SHP77 (cell line): ENCODE measurements at regions not wholly inside any gene's neighbourhood (a gene's known extent, or its start where the extent isn't known, plus 50 kb on each side); places are given as distances from the start of the nearest gene placed in this dataset.
"Not testable (repeated sequence)": the region's sequence is repeated elsewhere in the genome, so short reads cannot be mapped to it uniquely, and the experiment has no call there.

Source experiments
- DNase-seq, 2 experiments: peaks; one replicate each; lab custom pipeline; 2025; lab: John Stamatoyannopoulos, UW

DNA sequence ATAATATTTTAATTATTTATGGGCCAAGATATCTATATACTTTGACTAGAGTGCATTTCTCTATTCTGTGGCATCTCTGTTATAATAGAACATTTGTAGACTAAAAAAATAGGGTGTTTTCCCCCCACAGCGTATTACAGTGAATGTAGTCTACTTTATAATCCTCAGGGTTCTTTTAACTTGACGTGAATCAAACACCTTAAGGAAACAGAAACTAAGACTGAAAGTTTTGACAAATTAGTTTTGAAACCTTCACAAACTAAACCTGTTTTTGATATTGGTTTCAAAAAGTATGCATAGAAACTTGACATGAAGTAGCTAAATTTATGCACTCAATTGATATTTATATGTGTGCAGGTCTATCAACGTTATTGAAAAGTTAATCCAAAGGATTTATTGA, 1963.1 kb upstream of the TENM3 start:
- no peak for DNase-seq

DNA sequence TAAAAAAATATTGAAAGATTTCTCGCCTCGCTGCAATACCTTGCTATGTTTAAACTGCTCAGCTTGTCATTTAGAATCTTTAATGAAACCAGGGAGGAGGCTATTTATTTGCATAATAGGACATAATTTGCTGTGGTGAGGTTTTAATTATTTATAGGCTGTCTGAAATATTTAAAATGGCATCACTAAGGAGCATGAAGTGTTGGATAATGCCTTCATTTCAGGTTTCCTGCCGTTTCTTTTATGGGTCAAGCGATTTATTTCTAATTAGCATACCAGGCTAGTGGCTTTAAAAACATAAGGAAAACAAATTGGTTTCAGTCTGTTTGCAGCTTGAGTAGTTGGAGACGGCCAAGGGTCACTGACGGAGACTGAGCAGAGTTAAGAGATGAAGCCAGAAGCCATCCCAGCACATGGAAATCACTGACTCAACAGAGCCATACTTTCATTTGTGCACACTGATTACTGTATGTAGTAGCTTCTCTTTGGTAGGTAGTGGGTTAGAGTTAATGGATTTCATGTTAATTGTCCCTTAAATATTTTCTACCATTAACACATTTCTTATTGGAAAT, 1962.4 kb upstream of the TENM3 start:
- DNase-seq: no peak

DNA sequence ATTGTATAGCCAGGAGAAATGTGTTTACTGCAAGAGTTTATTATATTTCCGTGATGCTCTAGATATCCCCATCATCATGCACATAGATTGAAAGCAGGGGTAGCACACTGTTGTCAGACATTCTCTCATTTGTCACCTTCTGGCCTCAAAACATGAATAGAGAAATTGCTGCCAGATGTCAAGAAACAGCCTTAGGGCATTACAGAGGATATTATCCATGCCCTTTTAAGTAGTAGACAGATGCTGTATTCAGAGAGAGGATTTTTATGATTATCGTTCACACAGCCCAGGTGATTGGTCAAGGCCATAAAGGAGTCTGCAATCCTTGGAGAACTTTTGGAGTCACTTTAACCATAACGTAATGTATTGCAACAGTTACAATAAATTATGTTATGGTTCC, 1961.5 kb upstream of the TENM3 start:
- no peak for DNase-seq

DNA sequence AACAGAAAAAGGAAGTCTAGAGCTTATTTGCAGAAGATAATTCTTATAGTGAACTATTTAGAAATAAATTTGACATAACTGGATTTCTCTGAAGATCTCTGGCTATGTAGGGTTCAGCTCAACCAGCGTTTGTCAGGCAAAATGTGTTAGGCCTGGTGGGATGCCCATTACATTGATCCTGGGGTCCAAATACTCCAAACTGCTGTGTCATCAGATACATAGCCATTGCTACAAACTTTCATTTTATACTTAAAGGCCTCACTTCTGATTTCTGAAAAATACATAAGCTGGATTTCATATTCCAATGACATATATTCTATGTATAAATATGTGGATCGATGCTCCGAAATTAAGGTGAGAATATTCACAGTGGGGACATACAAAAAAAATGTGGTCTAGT, 1958.9 kb upstream of the TENM3 start:
- DNase-seq: no peak

GRCh38 chr4:180285796-180286195, 1957.4 kb upstream of the TENM3 start:
- no peak for DNase-seq

GRCh38 chr4:180292339-180292738, 1950.9 kb upstream of the TENM3 start:
- DNase-seq: no peak

- no peak for DNase-seq
Measured at GRCh38 chr4:180296036-180296599, 1947.1 kb upstream of the TENM3 start.

DNA sequence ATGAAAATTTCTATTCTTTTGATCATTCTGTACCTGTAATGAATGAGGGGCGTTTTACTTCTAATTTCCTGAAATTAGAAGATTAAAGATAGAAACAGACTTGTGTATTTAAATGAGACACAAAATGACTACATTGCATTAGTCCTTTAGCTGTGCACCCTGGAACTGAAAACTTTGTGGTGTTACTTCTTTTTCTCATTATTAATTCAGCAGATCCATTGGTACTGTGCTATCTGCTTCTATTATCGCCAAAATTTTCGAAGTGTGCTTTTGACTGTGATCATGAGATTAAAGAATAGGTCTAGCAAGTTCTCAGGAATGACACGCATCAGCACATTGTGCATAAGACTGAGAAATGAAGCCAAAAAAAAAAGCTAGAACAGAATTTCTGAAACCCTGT, 1938.9 kb upstream of the TENM3 start:
- no peak for DNase-seq

DNA sequence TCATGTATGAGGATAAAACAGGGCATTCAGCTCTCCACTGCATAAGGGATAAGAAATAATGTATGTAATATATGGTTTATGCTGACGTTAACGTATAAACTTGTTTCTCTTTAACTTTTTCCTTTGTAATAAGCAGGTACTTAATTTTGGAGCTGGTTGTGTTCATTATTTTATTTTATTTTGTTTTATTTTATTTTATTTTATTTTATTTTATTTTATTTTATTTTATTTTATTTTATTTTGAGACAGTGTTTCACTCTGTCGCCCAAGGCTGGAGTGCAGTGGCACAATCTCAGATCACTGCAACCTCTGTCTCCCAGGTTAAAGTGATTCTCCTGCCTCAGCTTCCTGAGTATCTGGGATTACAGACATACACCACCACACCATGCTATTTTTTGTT, 1932.6 kb upstream of the TENM3 start:
- no peak for DNase-seq

DNA sequence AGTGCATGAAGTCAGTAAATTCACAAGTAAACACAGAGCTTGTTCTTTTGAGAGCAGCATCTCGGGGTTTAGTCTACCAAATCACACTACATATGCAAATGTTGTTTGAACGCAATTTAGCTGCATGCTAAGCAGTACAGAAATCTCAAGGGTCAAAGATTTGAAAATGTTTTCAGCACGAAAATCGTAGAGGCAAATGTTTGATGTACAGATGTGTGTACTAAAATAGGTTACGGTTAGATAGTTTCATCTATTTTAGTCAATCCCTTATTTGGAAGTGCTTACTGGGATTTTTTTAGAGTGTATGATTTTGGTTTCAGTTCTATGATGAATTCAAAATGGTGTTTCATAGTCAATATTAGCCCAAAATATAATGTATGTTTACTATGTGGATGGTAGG, 1928.2 kb upstream of the TENM3 start:
- DNase-seq: no peak

GRCh38 chr4:180330521-180330920, 1912.7 kb upstream of the TENM3 start:
- no peak for DNase-seq

DNA sequence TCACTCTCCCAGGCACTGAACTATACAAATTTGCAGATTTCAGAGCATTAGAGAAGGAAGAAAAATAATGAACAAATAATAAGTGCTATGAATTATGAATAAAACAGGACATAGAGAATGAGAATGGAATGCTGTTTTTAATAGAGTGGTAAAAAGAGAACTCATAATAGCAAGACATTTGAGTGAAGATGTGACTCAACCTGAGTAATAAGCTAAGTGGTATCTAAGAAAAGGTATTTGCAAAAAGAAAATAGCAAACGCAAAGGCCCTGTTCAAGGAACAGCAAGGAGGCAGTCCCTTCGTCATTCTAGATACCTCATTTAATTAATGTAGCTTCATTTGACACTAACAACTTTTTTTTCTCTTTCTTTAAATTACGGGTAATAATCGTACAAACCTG, 1910.0 kb upstream of the TENM3 start:
- no peak for DNase-seq

DNA sequence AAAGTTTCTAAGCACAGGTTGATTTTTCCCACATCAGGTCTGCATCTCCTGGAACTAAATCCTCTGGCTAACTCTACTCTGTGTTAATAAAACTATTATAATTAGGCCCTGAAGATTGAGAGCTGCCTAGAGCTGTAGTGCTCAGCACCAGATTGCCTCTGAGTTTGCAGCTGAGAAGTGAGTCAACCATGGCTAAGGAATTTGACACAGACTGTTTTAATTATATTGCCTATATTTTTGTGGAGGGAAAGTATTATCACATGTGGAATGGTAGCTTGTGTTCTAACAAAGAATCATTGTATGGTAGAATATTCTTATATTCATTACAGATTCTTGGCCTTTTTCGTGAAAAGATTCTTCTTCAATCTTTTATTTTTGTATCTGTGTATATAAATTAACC, 1907.6 kb upstream of the TENM3 start:
- DNase-seq: no peak

- DNase-seq: no peak
Measured at GRCh38 chr4:180336494-180337090, 1906.6 kb upstream of the TENM3 start.

GRCh38 chr4:180341926-180342325, 1901.3 kb upstream of the TENM3 start:
- no peak for DNase-seq

GRCh38 chr4:180350901-180351300, 1892.3 kb upstream of the TENM3 start:
- DNase-seq: no peak

DNA sequence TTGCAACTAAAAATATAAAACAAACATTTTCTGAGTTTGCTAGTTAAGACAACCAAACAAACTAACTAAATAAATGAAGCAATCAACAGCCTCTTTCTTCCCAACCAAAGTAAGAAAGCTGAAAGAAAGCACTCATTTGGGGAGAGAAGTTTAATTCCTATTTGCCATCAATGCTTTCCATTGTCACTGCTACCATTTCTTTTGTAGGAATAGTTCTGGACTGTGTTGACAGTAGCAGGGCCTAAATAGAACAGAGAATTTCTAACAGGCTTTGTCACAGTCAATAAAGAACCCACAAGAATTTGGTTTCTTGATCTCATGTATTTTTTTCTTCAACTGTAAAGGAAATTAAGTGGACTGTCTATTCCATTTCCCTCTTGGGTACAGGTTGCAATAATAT, 1886.4 kb upstream of the TENM3 start:
- DNase-seq: no peak

GRCh38 chr4:180360113-180360512, 1883.1 kb upstream of the TENM3 start:
- DNase-seq: not testable (repeated sequence)

DNA sequence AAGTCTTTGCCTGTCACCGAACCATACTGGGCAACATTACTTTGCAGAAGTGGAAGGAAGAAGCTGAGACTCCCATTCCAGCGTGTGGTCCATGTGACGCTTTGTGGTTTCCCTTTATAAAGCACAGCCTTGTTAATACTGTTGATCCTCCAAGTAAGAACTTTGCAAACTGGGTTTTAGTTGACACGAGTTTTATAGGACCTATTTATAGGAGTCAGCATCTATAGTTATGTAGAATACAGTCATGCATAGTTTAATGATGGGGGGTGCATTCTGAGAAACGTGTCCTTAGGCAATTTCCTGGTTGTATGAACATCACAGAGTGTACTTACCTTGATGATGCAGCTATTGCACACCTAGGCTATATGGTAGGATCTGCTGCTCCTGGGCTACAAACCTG, 1879.4 kb upstream of the TENM3 start:
- no peak for DNase-seq

GRCh38 chr4:180372691-180373090, 1870.5 kb upstream of the TENM3 start:
- no peak for DNase-seq

DNA sequence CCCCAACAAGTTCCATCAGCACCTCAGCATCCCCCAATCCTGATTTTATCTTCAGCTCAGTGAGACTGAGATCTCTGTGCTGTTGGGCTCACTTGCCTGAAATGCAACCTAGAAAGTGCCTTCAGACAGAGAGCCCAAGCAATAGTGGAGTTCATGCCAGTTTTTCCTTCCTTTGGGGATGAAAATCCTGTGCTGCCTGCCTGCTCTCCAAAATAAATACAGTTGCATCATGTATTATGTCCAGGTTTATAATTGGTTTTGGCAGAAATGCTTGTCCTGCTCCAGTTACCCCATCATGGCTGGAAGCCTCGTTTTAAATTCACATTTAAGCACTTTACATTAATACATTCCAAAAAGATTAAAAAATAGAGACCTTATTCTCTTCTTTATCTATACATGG, 1865.5 kb upstream of the TENM3 start:
- no peak for DNase-seq

- no peak for DNase-seq
Measured at GRCh38 chr4:180380733-180381132, 1862.5 kb upstream of the TENM3 start.

GRCh38 chr4:180391613-180392012, 1851.6 kb upstream of the TENM3 start:
- DNase-seq: no peak

- no peak for DNase-seq
Measured at GRCh38 chr4:180394312-180394711, 1848.9 kb upstream of the TENM3 start.
